ENCODE measurements at regions not wholly inside any gene's neighbourhood (a gene's known extent, or its start where the extent isn't known, plus 50 kb on each side); places are given as distances from the start of the nearest gene placed in this dataset.

- H3K9me3 ChIP-seq (ENCODE audit: severe bottlenecking), result no peaks in the 10 kb centered on the region
- H3K36me3 ChIP-seq, result no peaks in the 10 kb centered on the region
- H3K27ac ChIP-seq, result no peak overlapping the region
- H3K27me3 ChIP-seq (ENCODE audit: insufficient read depth, low read depth, severe bottlenecking), result no peaks in the 10 kb centered on the region
- no peak for TF ChIP-seq CTCF (IDR thresholded peaks at IDR 0.05; ENCODE audit: low read depth, low read length)
- no peak overlapping the region for H3K4me3 ChIP-seq (ENCODE audit: low read depth, low read length)
- no peak for DNase-seq
These were observed 129.1 kb upstream of the HTR2A start for GRCh38 chr13:47025791-47026447.

GRCh38 chr13:47019977-47020376 is 123.1 kb upstream of the HTR2A start:
- no peak for DNase-seq
- Histone ChIP-seq H3K4me3 (ENCODE audit: low read depth, low read length) (no peak overlapping the region), H3K27ac (no peak overlapping the region), H3K27me3 (ENCODE audit: insufficient read depth, low read depth, severe bottlenecking) (no peaks in the 10 kb centered on the region), H3K36me3 (no peaks in the 10 kb centered on the region), H3K9me3 (ENCODE audit: severe bottlenecking) (no peaks in the 10 kb centered on the region)
- TF ChIP-seq CTCF (IDR thresholded peaks at IDR 0.05; ENCODE audit: low read depth, low read length), result no peak

GRCh38 chr13:47017476-47017875 is 120.6 kb upstream of the HTR2A start:
- H3K27me3 ChIP-seq (ENCODE audit: insufficient read depth, low read depth, severe bottlenecking), result no peaks in the 10 kb centered on the region
- no peak for DNase-seq
- H3K4me3 ChIP-seq (ENCODE audit: low read depth, low read length), result no peak overlapping the region
- H3K36me3 ChIP-seq, result no peaks in the 10 kb centered on the region
- no peaks in the 10 kb centered on the region for H3K9me3 ChIP-seq (ENCODE audit: severe bottlenecking)
- no peak overlapping the region for H3K27ac ChIP-seq
- TF ChIP-seq CTCF (IDR thresholded peaks at IDR 0.05; ENCODE audit: low read depth, low read length), result no peak

DNA sequence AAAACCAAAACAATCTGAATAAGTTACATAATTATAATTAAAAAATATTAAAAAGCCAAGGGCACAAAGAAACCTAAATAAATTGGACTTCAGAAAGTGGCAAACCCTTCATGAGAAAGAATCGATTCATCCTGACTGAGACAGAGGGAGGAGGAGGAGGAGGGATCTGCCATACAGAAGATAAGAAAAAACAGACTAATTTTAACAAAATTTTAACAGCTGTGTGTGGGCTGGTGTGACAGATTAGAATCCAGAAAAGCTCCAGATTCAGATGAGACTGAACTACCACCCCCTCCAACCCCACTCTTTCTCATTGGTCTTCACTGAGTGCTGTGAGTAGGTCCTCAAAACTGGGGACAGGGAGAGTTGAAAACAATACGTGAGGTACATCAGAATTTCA is 111.5 kb upstream of the HTR2A start:
- no peak overlapping the region for H3K27ac ChIP-seq
- H3K9me3 ChIP-seq (ENCODE audit: severe bottlenecking), result no peaks in the 10 kb centered on the region
- TF ChIP-seq CTCF (IDR thresholded peaks at IDR 0.05; ENCODE audit: low read depth, low read length), result no peak
- no peaks in the 10 kb centered on the region for H3K36me3 ChIP-seq
- H3K4me3 ChIP-seq (ENCODE audit: low read depth, low read length), result no peak overlapping the region
- DNase-seq, result no peak
- H3K27me3 ChIP-seq (ENCODE audit: insufficient read depth, low read depth, severe bottlenecking), result no peaks in the 10 kb centered on the region

DNA sequence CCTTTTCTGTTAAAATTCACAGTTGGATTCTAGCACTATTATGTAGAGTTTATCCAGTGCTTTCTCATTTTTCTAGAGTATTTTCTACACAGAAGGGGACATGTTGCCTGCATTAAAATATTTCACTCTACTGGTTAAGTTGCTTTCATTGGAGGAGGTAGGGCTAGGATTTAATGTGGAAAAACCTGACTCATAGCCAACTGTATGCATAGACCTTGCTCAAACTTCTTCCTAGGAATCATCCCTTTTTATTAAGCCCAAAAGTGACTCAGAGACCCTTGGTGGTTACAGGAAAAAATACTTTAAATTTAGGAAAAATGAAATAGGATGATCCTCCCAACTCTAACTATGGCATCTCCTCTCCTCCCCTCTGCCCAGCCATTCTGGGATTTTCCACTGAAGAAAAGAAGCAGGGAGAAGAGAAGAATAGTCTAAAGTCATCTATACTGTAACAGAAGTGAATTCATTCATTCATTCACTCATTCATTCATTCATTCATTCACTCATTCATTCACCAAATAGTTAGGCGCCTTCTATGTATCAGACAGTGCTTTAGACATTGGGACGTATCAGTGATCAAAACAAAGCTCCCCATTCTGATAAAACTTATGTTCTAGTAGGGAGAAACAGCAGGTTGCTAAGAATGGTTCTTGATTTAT is 109.0 kb upstream of the HTR2A start:
- Histone ChIP-seq H3K36me3 (no peaks in the 10 kb centered on the region), H3K27me3 (ENCODE audit: insufficient read depth, low read depth, severe bottlenecking) (no peaks in the 10 kb centered on the region), H3K9me3 (ENCODE audit: severe bottlenecking) (no peaks in the 10 kb centered on the region), H3K4me3 (ENCODE audit: low read depth, low read length) (no peak overlapping the region), H3K27ac (no peak overlapping the region)
- TF ChIP-seq CTCF (IDR thresholded peaks at IDR 0.05; ENCODE audit: low read depth, low read length), result no peak
- DNase-seq, result no peak

DNA sequence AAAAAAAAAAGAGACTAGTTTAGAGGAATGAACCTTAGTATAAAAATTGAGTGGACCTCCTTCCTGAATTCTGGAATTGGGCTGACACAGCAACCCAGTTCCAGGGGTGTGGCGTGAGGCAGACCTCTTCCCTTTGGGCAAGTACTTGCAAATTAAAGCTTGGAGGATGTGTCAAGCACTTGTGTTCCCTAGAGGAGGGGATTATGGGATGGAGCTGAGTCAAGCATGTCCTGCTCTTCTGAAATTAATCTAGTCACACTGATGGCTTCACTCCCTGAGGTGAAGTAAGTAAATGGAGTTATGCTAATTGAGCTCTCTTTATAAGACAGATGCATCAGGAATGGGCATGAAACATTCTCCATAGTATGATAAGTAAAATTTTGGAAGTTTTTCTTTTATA is 107.7 kb upstream of the HTR2A start:
- no peak for TF ChIP-seq CTCF (IDR thresholded peaks at IDR 0.05; ENCODE audit: low read depth, low read length)
- DNase-seq, result no peak
- Histone ChIP-seq H3K27ac (no peak overlapping the region), H3K36me3 (no peaks in the 10 kb centered on the region), H3K9me3 (ENCODE audit: severe bottlenecking) (no peaks in the 10 kb centered on the region), H3K4me3 (ENCODE audit: low read depth, low read length) (no peak overlapping the region), H3K27me3 (ENCODE audit: insufficient read depth, low read depth, severe bottlenecking) (no peaks in the 10 kb centered on the region)

All from WERI-Rb-1 (cell line).